ENCODE measurements at regions not wholly inside any gene's neighbourhood (a gene's known extent, or its start where the extent isn't known, plus 50 kb on each side); places are given as distances from the start of the nearest gene placed in this dataset.

- no peak for TF ChIP-seq CTCF (IDR thresholded peaks at IDR 0.05)
- no peak for TF ChIP-seq POLR2A (IDR thresholded peaks at IDR 0.05)
- TF ChIP-seq EP300 (IDR thresholded peaks at IDR 0.05), result no peak
Observed at GRCh38 chr9:536597-537511, 304.6 kb upstream of the DMRT1 start.
